Left ventricle myocardium inferior (tissue), 1 donor: ENCODE measurements at regions not wholly inside any gene's neighbourhood (a gene's known extent, or its start where the extent isn't known, plus 50 kb on each side); places are given as distances from the start of the nearest gene placed in this dataset.
"Not testable (repeated sequence)": the region's sequence is repeated elsewhere in the genome, so short reads cannot be mapped to it uniquely, and the experiment has no call there.

ENCODE experiments used
- DNase-seq: peaks from one replicate; pipeline ENCODE4 v3.0.0-alpha.2; 2020
- H3K27ac ChIP-seq: fragments of 200-600 bp; replicated peaks from 2 replicates; pipeline ENCODE4 v1.8.0; 2021
- H3K27me3 ChIP-seq: fragments of 200-600 bp; 2 replicates; pipeline ENCODE4 v1.8.0; 2021; ENCODE audit warnings: low read depth
- H3K36me3 ChIP-seq: fragments of 200-600 bp; 2 replicates; pipeline ENCODE4 v1.8.0; 2021
- H3K4me1 ChIP-seq: fragments of 200-600 bp; 2 replicates; pipeline ENCODE4 v1.8.0; 2021
- H3K4me3 ChIP-seq: fragments of 200-600 bp; 2 replicates; pipeline ENCODE4 v1.8.0; 2021; ENCODE audit warnings: mild to moderate bottlenecking, moderate library complexity
- H3K9me3 ChIP-seq: fragments of 200-600 bp; replicated peaks from 2 replicates; pipeline ENCODE4 v1.8.0; 2021
- CTCF ChIP-seq: fragments of 200-600 bp; IDR thresholded peaks from 2 replicates; pipeline ENCODE4 v1.8.0; 2021; ENCODE audit warnings: antibody characterized with exemption, mild to moderate bottlenecking, borderline replicate concordance
- intact Hi-C: fragments of 100-400 bp; cut with micrococcal nuclease; formaldehyde crosslinking; loops from one replicate; pipeline ENCODE4 v1.11.0; 2022
- donor health status: DM: no; HTN: yes; CAD: no; lungs with severe emphysema.

DNA sequence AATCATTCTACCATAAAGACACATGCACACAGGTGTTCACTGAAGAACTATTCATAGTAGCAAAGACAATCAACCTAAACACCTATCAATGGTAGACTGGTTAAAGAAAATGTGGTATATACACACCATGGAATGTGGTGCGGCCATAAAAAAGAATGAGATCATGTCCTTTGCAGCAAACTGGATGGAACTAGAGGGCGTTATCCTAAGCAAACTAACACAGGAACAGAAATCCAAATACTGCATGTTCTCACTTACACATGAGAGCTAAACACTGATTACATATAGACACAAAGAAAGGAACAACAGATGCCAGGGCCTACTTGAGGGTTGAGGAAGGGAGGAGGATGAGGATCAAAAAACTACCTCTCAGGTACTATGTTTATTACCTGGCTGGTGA lies 103.8 kb downstream of the DRD1 start:
- intact Hi-C loops: no loop called here
- Histone ChIP-seq H3K4me1 (no peaks in the 10 kb centered on the region), H3K36me3 (no peaks in the 10 kb centered on the region), H3K27me3 (peaks cover 23% of the 10 kb centered on the region), H3K9me3 (peaks cover 4% of the 10 kb centered on the region), H3K4me3 (no peak overlapping the region), H3K27ac (no peak overlapping the region)
- DNase-seq: no peak
- TF ChIP-seq CTCF: no peak

- intact Hi-C loops: no loop called here
Observed at GRCh38 chr5:175337680-175338079, 106.3 kb downstream of the DRD1 start.

GRCh38 chr5:175336781-175337180 lies 107.2 kb downstream of the DRD1 start:
- TF ChIP-seq CTCF: no peak
- H3K27ac ChIP-seq: no peak overlapping the region
- no peak for DNase-seq
- H3K4me1 ChIP-seq: no peaks in the 10 kb centered on the region
- H3K27me3 ChIP-seq: peaks cover 18% of the 10 kb centered on the region
- no peaks in the 10 kb centered on the region for H3K36me3 ChIP-seq
- intact Hi-C loops: no loop called here
- no peaks in the 10 kb centered on the region for H3K9me3 ChIP-seq
- no peak overlapping the region for H3K4me3 ChIP-seq

More at GRCh38 chr5:175337680-175338079, 106.3 kb downstream of the DRD1 start:
- Histone ChIP-seq H3K9me3 (peaks cover under 1% of the 10 kb centered on the region), H3K4me1 (no peaks in the 10 kb centered on the region), H3K27me3 (peaks cover 20% of the 10 kb centered on the region), H3K27ac (no peak overlapping the region), H3K36me3 (no peaks in the 10 kb centered on the region), H3K4me3 (no peak overlapping the region)
- DNase-seq: no peak
- TF ChIP-seq CTCF: no peak

DNA sequence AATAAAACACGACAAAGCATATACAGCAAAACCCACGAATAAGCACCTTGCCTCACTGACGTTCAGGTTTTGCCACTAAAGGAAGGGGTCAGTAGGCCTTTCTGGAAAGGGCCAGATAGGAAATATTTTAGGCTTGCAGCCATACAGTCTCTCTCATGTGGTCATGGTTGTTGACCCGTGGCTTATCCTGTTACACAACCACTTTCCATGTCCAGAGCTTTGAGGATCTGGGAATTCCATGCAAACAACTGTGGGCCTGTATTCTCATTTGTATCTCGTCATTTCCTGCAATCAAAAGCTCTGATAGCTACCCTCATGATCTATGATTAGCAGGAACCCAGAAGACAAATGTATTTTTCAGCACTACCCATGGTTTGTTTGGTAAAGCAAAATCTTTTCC lies 108.3 kb downstream of the DRD1 start:
- Histone ChIP-seq H3K9me3 (no peaks in the 10 kb centered on the region), H3K4me1 (no peaks in the 10 kb centered on the region), H3K27me3 (peaks cover 7% of the 10 kb centered on the region), H3K27ac (no peak overlapping the region), H3K4me3 (no peak overlapping the region), H3K36me3 (no peaks in the 10 kb centered on the region)
- no peak for TF ChIP-seq CTCF
- intact Hi-C loops: no loop called here
- no peak for DNase-seq

DNA sequence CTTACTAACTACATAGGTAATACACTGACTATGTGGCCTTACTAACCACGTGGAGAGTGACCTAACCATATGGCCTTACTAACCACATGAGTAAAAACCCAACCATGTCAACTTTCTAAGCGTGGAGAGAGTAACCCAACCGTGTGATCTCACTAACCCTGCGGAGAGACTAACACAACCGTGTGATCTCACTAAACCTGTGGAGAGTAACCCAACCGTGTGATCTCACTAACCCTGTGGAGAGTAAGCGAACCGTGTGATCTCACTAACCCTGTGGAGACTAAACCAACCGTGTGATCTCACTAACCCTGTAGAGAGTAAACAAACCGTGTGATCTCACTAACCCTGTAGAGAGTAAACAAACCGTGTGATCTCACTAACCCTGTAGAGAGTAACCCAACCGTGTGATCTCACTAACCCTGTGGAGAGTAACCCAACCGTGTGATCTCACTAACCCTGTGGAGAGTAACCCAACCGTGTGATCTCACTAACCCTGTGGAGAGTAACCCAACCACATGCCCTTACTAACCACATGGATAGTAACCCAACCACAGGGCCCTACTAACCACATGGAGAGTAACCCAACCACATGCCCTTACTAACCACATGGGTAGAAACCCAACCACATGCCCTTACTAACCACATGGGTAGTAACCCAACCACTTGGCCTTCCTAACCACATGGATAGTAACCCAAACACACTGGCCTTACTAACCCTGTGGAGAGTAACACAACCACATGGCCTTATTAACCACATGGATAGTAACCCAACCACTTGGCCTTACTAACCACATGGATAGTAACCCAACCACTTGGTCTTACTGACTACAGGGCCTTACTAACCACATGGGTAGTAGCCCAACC lies 112.6 kb downstream of the DRD1 start:
- DNase-seq, H3K36me3 ChIP-seq, intact Hi-C loops, H3K9me3 ChIP-seq, H3K27me3 ChIP-seq, H3K4me1 ChIP-seq, H3K27ac ChIP-seq, H3K4me3 ChIP-seq: not testable (repeated sequence)

DNA sequence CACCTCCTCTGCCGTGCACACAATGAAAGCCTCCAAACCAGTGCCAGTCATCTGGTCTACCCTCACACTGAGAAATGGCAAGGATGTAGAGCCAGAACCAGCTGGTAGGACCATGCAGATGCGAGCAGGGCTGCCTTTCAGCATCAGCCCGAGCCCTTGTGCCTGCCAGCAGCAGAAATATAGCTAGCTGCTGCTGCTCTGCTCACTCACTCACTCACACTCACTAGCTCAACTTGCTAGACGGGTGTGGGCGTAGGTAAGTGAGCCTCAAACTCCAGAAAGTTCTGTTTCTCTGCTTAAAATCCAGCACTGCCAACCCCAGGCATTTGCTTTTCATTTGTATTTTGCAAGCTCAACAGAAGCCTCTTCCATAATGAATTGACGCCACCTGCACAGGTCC lies 114.0 kb downstream of the DRD1 start:
- Histone ChIP-seq H3K4me1 (no peaks in the 10 kb centered on the region), H3K27ac (no peak overlapping the region), H3K9me3 (no peaks in the 10 kb centered on the region), H3K27me3 (no peaks in the 10 kb centered on the region), H3K36me3 (no peaks in the 10 kb centered on the region), H3K4me3 (no peak overlapping the region)
- no peak for DNase-seq
- no peak for TF ChIP-seq CTCF
- intact Hi-C loops: no loop called here
